Activated B cell treated with CpG ODN at 0.5 μM for 24 hours (primary cell): ENCODE measurements at regions not wholly inside any gene's neighbourhood (a gene's known extent, or its start where the extent isn't known, plus 50 kb on each side); places are given as distances from the start of the nearest gene placed in this dataset.

Experiments
- ATAC-seq: fragments of 200-7000 bp; cut with Tn5 transposase; one replicate; pipeline ENCODE4 v1.10.0; 2021; ENCODE audit warnings: low read depth, mild to moderate bottlenecking, moderate library complexity
- CTCF ChIA-PET: fragments of 350-600 bp; sonication (Branson Sonifier 250); formaldehyde crosslinking; loops from one replicate; lab custom pipeline; 2021; ENCODE audit warnings: antibody characterized with exemption; lab: Charles Lee
- POLR2A ChIA-PET: fragments of 350-600 bp; sonication (Branson Sonifier 250); formaldehyde crosslinking; loops from one replicate; lab custom pipeline; 2021; ENCODE audit warnings: antibody characterized with exemption; lab: Charles Lee
- DNase-seq: peaks from one replicate; pipeline ENCODE4 v3.0.0; 2022
- H3K27ac Mint-ChIP-seq: one replicate; pipeline ENCODE4 v1.8.0; 2020; ENCODE audit warnings: mixed read lengths
- H3K27me3 Mint-ChIP-seq: one replicate; pipeline ENCODE4 v1.8.0; 2021; ENCODE audit warnings: mixed read lengths
- H3K36me3 Mint-ChIP-seq: one replicate; pipeline ENCODE4 v1.8.0; 2021; ENCODE audit warnings: low read depth, mixed read lengths
- H3K4me1 Mint-ChIP-seq: one replicate; pipeline ENCODE4 v1.8.0; 2021; ENCODE audit warnings: mixed read lengths
- H3K4me3 Mint-ChIP-seq: one replicate; pipeline ENCODE4 v1.8.0; 2020; ENCODE audit warnings: mild to moderate bottlenecking, mixed read lengths
- H3K9me3 Mint-ChIP-seq: one replicate; pipeline ENCODE4 v1.8.0; 2020; ENCODE audit warnings: mixed read lengths
- CTCF ChIP-seq: fragments of 200-600 bp; IDR thresholded peaks from one replicate; pipeline ENCODE4 v1.8.0; 2022; ENCODE audit warnings: antibody characterized with exemption, mild to moderate bottlenecking
- intact Hi-C: fragments of 100-400 bp; cut with micrococcal nuclease; formaldehyde crosslinking; loops from one replicate; pipeline ENCODE4 v1.15.1; 2024

- no peak overlapping the region for H3K27ac Mint-ChIP-seq
- intact Hi-C loops: no loop called here
- H3K4me3 Mint-ChIP-seq: no peak overlapping the region
- H3K27me3 Mint-ChIP-seq: no peaks in the 10 kb centered on the region
- CTCF ChIA-PET: no interaction called here
- peaks cover 3% of the 10 kb centered on the region for H3K9me3 Mint-ChIP-seq
- TF ChIP-seq CTCF: no peak
- POLR2A ChIA-PET: no interaction called here
- no peaks in the 10 kb centered on the region for H3K36me3 Mint-ChIP-seq
- ATAC-seq: no peak
- H3K4me1 Mint-ChIP-seq: no peaks in the 10 kb centered on the region
- DNase-seq: no peak
These were observed 387.5 kb upstream of the RAG2 start for GRCh38 chr11:36985562-36985961.

- no peaks in the 10 kb centered on the region for H3K27me3 Mint-ChIP-seq
- H3K9me3 Mint-ChIP-seq: peaks cover 8% of the 10 kb centered on the region
- ChIA-PET POLR2A (no interaction called here), CTCF (no interaction called here)
- no peak for TF ChIP-seq CTCF
- DNase-seq (no peak), ATAC-seq (no peak)
- no peaks in the 10 kb centered on the region for H3K36me3 Mint-ChIP-seq
- no peak overlapping the region for H3K27ac Mint-ChIP-seq
- intact Hi-C loops: no loop called here
- H3K4me3 Mint-ChIP-seq: no peak overlapping the region
- no peaks in the 10 kb centered on the region for H3K4me1 Mint-ChIP-seq
These were observed 378.7 kb upstream of the RAG2 start for GRCh38 chr11:36976741-36977140.

GRCh38 chr11:36974771-36975170, 376.7 kb upstream of the RAG2 start:
- DNase-seq (no peak), ATAC-seq (no peak)
- H3K27ac Mint-ChIP-seq: no peak overlapping the region
- H3K36me3 Mint-ChIP-seq: no peaks in the 10 kb centered on the region
- ChIA-PET POLR2A (no interaction called here), CTCF (no interaction called here)
- no peak for TF ChIP-seq CTCF
- H3K27me3 Mint-ChIP-seq: no peaks in the 10 kb centered on the region
- no peaks in the 10 kb centered on the region for H3K4me1 Mint-ChIP-seq
- H3K4me3 Mint-ChIP-seq: no peak overlapping the region
- intact Hi-C loops: no loop called here
- peaks cover 5% of the 10 kb centered on the region for H3K9me3 Mint-ChIP-seq

GRCh38 chr11:36953976-36954375, 355.9 kb upstream of the RAG2 start:
- Mint-ChIP-seq H3K36me3 (no peaks in the 10 kb centered on the region), H3K4me3 (no peak overlapping the region), H3K9me3 (peaks cover 5% of the 10 kb centered on the region), H3K27ac (no peak overlapping the region), H3K4me1 (no peaks in the 10 kb centered on the region), H3K27me3 (no peaks in the 10 kb centered on the region)
- ATAC-seq (no peak), DNase-seq (no peak)
- ChIA-PET CTCF (no interaction called here), POLR2A (no interaction called here)
- no peak for TF ChIP-seq CTCF
- intact Hi-C loops: no loop called here

- H3K27me3 Mint-ChIP-seq: no peaks in the 10 kb centered on the region
- H3K9me3 Mint-ChIP-seq: peaks cover 3% of the 10 kb centered on the region
- no peak overlapping the region for H3K4me3 Mint-ChIP-seq
- no peak for DNase-seq
- POLR2A ChIA-PET: no interaction called here
- intact Hi-C loops: no loop called here
- no peaks in the 10 kb centered on the region for H3K36me3 Mint-ChIP-seq
- H3K4me1 Mint-ChIP-seq: no peaks in the 10 kb centered on the region
- no peak overlapping the region for H3K27ac Mint-ChIP-seq
- CTCF ChIA-PET: no interaction called here
- no peak for TF ChIP-seq CTCF
- ATAC-seq: no peak
These were observed 350.6 kb upstream of the RAG2 start for GRCh38 chr11:36948460-36949127.
